ENCODE measurements at regions not wholly inside any gene's neighbourhood (a gene's known extent, or its start where the extent isn't known, plus 50 kb on each side); places are given as distances from the start of the nearest gene placed in this dataset.

DNA sequence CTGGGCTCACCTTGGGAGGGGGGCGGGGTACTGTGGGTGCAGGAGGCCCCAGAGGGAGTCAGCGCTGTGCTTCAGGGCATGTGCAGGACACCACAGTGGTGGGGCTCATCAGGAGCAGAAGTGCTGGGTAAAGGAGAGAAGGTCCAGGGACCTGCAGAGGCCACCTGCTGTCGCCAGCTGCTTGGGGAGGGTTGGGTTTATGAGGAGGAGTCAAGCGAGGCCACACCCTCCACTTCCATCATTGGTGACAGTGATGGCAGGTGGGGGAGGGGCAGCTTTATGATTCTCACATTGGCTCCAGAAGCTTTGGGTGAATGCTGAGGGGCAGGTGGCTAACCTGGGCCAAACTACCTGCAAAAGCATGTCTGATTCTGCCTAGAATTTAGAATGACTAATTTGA, 392.6 kb downstream of the HRH4 start:
- no peak overlapping the region for H2AFZ ChIP-seq (ENCODE audit: insufficient read depth, low read length, poor library complexity)
- H2BK5ac ChIP-seq (ENCODE audit: low read depth, low read length, poor library complexity), result no peak overlapping the region
- H3K36me3 ChIP-seq (ENCODE audit: control insufficient read depth in 1 of 2, insufficient read depth in 2 of 2, low read length in 2 of 2), result no peaks in the 10 kb centered on the region
- no peak overlapping the region for H3K4me2 ChIP-seq (ENCODE audit: low read length)
- H3K4me1 ChIP-seq (ENCODE audit: control insufficient read depth in 1 of 2, insufficient read depth in 2 of 2, low read length in 2 of 2), result no peaks in the 10 kb centered on the region
- H3K18ac ChIP-seq (ENCODE audit: low read length), result no peak overlapping the region
- H4K8ac ChIP-seq (ENCODE audit: low read depth, low read length), result no peak overlapping the region
- no peak overlapping the region for H2AK5ac ChIP-seq (ENCODE audit: low read length)
- H2BK120ac ChIP-seq (ENCODE audit: insufficient read depth, low read length, poor library complexity), result no peak overlapping the region
- H3K27me3 ChIP-seq (ENCODE audit: insufficient read depth, low read length), result no peaks in the 10 kb centered on the region
- no peak overlapping the region for H4K12ac ChIP-seq (ENCODE audit: low read depth, low read length)
- H3K79me2 ChIP-seq (ENCODE audit: control insufficient read depth, insufficient read depth, low read length, poor library complexity), result no peaks in the 10 kb centered on the region
- H3K79me1 ChIP-seq (ENCODE audit: low read length), result no peaks in the 10 kb centered on the region
- H3K23ac ChIP-seq (ENCODE audit: low read length), result no peak overlapping the region
- H3K4me3 ChIP-seq (ENCODE audit: low read depth, low read length), result no peak overlapping the region
- H3K9ac ChIP-seq (ENCODE audit: low read length), result no peak overlapping the region
- H2BK12ac ChIP-seq (ENCODE audit: low read length), result no peak overlapping the region
- no CpG with 5 or more reads among the region's 4 CpGs for WGBS (ENCODE audit: extremely low coverage, insufficient coverage, insufficient read length)
- H3K27ac ChIP-seq (ENCODE audit: low read depth, low read length), result no peak overlapping the region
- no peak overlapping the region for H4K91ac ChIP-seq (ENCODE audit: low read depth, low read length)
- no peak overlapping the region for H3K4ac ChIP-seq (ENCODE audit: low read depth, low read length)
- DNase-seq, result no peak
- no peaks in the 10 kb centered on the region for H3K9me3 ChIP-seq (ENCODE audit: insufficient read depth, low read depth, low read length)
- H3K14ac ChIP-seq (ENCODE audit: low read length), result no peak overlapping the region

- Histone ChIP-seq H3K36me3 (ENCODE audit: control insufficient read depth in 1 of 2, insufficient read depth in 2 of 2, low read length in 2 of 2) (no peaks in the 10 kb centered on the region), H3K79me1 (ENCODE audit: low read length) (no peaks in the 10 kb centered on the region), H3K27me3 (ENCODE audit: insufficient read depth, low read length) (no peaks in the 10 kb centered on the region), H3K4me1 (ENCODE audit: control insufficient read depth in 1 of 2, insufficient read depth in 2 of 2, low read length in 2 of 2) (no peaks in the 10 kb centered on the region), H3K4ac (ENCODE audit: low read depth, low read length) (no peak overlapping the region), H4K91ac (ENCODE audit: low read depth, low read length) (no peak overlapping the region), H3K27ac (ENCODE audit: low read depth, low read length) (no peak overlapping the region), H3K79me2 (ENCODE audit: control insufficient read depth, insufficient read depth, low read length, poor library complexity) (no peaks in the 10 kb centered on the region), H3K9ac (ENCODE audit: low read length) (no peak overlapping the region), H2AK5ac (ENCODE audit: low read length) (no peak overlapping the region), H2AFZ (ENCODE audit: insufficient read depth, low read length, poor library complexity) (no peak overlapping the region), H3K4me2 (ENCODE audit: low read length) (no peak overlapping the region), H3K4me3 (ENCODE audit: low read depth, low read length) (no peak overlapping the region), H3K23ac (ENCODE audit: low read length) (no peak overlapping the region), H2BK120ac (ENCODE audit: insufficient read depth, low read length, poor library complexity) (no peak overlapping the region), H2BK5ac (ENCODE audit: low read depth, low read length, poor library complexity) (no peak overlapping the region), H2BK12ac (ENCODE audit: low read length) (no peak overlapping the region), H4K8ac (ENCODE audit: low read depth, low read length) (no peak overlapping the region), H4K12ac (ENCODE audit: low read depth, low read length) (no peak overlapping the region), H3K14ac (ENCODE audit: low read length) (no peak overlapping the region), H3K9me3 (ENCODE audit: insufficient read depth, low read depth, low read length) (no peaks in the 10 kb centered on the region), H3K18ac (ENCODE audit: low read length) (no peak overlapping the region)
- no CpG with 5 or more reads among the region's 10 CpGs for WGBS (ENCODE audit: extremely low coverage, insufficient coverage, insufficient read length)
- DNase-seq, result no peak
Measured at GRCh38 chr18:24860978-24861680, 400.7 kb downstream of the HRH4 start.

GRCh38 chr18:24862201-24862816, 401.9 kb downstream of the HRH4 start:
- Histone ChIP-seq H2BK5ac (ENCODE audit: low read depth, low read length, poor library complexity) (no peak overlapping the region), H3K36me3 (ENCODE audit: control insufficient read depth in 1 of 2, insufficient read depth in 2 of 2, low read length in 2 of 2) (no peaks in the 10 kb centered on the region), H4K91ac (ENCODE audit: low read depth, low read length) (no peak overlapping the region), H4K8ac (ENCODE audit: low read depth, low read length) (no peak overlapping the region), H3K4me2 (ENCODE audit: low read length) (no peak overlapping the region), H3K4ac (ENCODE audit: low read depth, low read length) (no peak overlapping the region), H3K79me2 (ENCODE audit: control insufficient read depth, insufficient read depth, low read length, poor library complexity) (no peaks in the 10 kb centered on the region), H3K27me3 (ENCODE audit: insufficient read depth, low read length) (no peaks in the 10 kb centered on the region), H3K18ac (ENCODE audit: low read length) (no peak overlapping the region), H3K9ac (ENCODE audit: low read length) (no peak overlapping the region), H3K14ac (ENCODE audit: low read length) (no peak overlapping the region), H3K4me3 (ENCODE audit: low read depth, low read length) (no peak overlapping the region), H2BK120ac (ENCODE audit: insufficient read depth, low read length, poor library complexity) (no peak overlapping the region), H3K27ac (ENCODE audit: low read depth, low read length) (no peak overlapping the region), H2BK12ac (ENCODE audit: low read length) (no peak overlapping the region), H4K12ac (ENCODE audit: low read depth, low read length) (no peak overlapping the region), H3K79me1 (ENCODE audit: low read length) (no peaks in the 10 kb centered on the region), H2AK5ac (ENCODE audit: low read length) (no peak overlapping the region), H3K4me1 (ENCODE audit: control insufficient read depth in 1 of 2, insufficient read depth in 2 of 2, low read length in 2 of 2) (no peaks in the 10 kb centered on the region), H2AFZ (ENCODE audit: insufficient read depth, low read length, poor library complexity) (no peak overlapping the region), H3K9me3 (ENCODE audit: insufficient read depth, low read depth, low read length) (no peaks in the 10 kb centered on the region), H3K23ac (ENCODE audit: low read length) (no peak overlapping the region)
- WGBS (ENCODE audit: extremely low coverage, insufficient coverage, insufficient read length), result no CpG with 5 or more reads among the region's 18 CpGs
- no peak for DNase-seq

GRCh38 chr18:24868311-24868710, 407.9 kb downstream of the HRH4 start:
- Histone ChIP-seq H2BK12ac (ENCODE audit: low read length) (no peak overlapping the region), H3K4ac (ENCODE audit: low read depth, low read length) (no peak overlapping the region), H4K8ac (ENCODE audit: low read depth, low read length) (no peak overlapping the region), H3K18ac (ENCODE audit: low read length) (no peak overlapping the region), H3K9ac (ENCODE audit: low read length) (no peak overlapping the region), H3K14ac (ENCODE audit: low read length) (no peak overlapping the region), H3K27me3 (ENCODE audit: insufficient read depth, low read length) (no peaks in the 10 kb centered on the region), H4K12ac (ENCODE audit: low read depth, low read length) (no peak overlapping the region), H2AFZ (ENCODE audit: insufficient read depth, low read length, poor library complexity) (no peak overlapping the region), H3K27ac (ENCODE audit: low read depth, low read length) (no peak overlapping the region), H3K79me1 (ENCODE audit: low read length) (no peaks in the 10 kb centered on the region), H3K4me3 (ENCODE audit: low read depth, low read length) (no peak overlapping the region), H3K9me3 (ENCODE audit: insufficient read depth, low read depth, low read length) (no peaks in the 10 kb centered on the region), H3K36me3 (ENCODE audit: control insufficient read depth in 1 of 2, insufficient read depth in 2 of 2, low read length in 2 of 2) (no peaks in the 10 kb centered on the region), H3K4me2 (ENCODE audit: low read length) (no peak overlapping the region), H3K79me2 (ENCODE audit: control insufficient read depth, insufficient read depth, low read length, poor library complexity) (no peaks in the 10 kb centered on the region), H3K4me1 (ENCODE audit: control insufficient read depth in 1 of 2, insufficient read depth in 2 of 2, low read length in 2 of 2) (no peaks in the 10 kb centered on the region), H2AK5ac (ENCODE audit: low read length) (no peak overlapping the region), H2BK5ac (ENCODE audit: low read depth, low read length, poor library complexity) (no peak overlapping the region), H4K91ac (ENCODE audit: low read depth, low read length) (no peak overlapping the region), H2BK120ac (ENCODE audit: insufficient read depth, low read length, poor library complexity) (no peak overlapping the region), H3K23ac (ENCODE audit: low read length) (no peak overlapping the region)
- DNase-seq, result no peak
- no CpG with 5 or more reads among the region's 3 CpGs for WGBS (ENCODE audit: extremely low coverage, insufficient coverage, insufficient read length)
